ENCODE measurements at regions not wholly inside any gene's neighbourhood (a gene's known extent, or its start where the extent isn't known, plus 50 kb on each side); places are given as distances from the start of the nearest gene placed in this dataset.

DNA sequence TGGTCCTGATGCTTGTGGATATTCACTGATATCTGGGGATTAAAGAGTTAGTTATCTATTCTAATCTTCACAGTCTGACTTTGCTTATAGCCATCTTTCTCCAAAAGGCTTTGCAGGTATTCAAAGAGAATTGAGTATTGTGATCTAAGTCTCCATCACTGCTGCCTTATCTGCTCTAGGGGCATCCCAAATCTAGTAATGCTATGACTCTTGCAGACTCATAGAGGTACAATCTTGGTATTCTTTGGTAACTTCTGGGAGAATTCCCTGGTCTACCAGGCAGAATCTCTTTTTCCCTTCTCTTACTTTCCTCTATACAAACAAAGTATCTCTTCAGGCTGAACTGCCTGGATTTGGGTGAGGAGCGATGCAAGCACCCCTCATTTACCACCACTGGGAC lies 746.3 kb downstream of the JRKL start:
- Histone ChIP-seq H3K27me3 (no peaks in the 10 kb centered on the region), H3K9me3 (no peaks in the 10 kb centered on the region), H3K27ac (no peak overlapping the region), H3K4me1 (no peaks in the 10 kb centered on the region), H3K4me3 (no peak overlapping the region), H3K36me3 (no peaks in the 10 kb centered on the region)
- no peak for DNase-seq
- TF ChIP-seq, protein P1, sequence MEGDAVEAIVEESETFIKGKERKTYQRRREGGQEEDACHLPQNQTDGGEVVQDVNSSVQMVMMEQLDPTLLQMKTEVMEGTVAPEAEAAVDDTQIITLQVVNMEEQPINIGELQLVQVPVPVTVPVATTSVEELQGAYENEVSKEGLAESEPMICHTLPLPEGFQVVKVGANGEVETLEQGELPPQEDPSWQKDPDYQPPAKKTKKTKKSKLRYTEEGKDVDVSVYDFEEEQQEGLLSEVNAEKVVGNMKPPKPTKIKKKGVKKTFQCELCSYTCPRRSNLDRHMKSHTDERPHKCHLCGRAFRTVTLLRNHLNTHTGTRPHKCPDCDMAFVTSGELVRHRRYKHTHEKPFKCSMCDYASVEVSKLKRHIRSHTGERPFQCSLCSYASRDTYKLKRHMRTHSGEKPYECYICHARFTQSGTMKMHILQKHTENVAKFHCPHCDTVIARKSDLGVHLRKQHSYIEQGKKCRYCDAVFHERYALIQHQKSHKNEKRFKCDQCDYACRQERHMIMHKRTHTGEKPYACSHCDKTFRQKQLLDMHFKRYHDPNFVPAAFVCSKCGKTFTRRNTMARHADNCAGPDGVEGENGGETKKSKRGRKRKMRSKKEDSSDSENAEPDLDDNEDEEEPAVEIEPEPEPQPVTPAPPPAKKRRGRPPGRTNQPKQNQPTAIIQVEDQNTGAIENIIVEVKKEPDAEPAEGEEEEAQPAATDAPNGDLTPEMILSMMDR (IDR thresholded peaks at IDR 0.05) = no peak
- no peak for TF ChIP-seq POLR2A (IDR thresholded peaks at IDR 0.05)

DNA sequence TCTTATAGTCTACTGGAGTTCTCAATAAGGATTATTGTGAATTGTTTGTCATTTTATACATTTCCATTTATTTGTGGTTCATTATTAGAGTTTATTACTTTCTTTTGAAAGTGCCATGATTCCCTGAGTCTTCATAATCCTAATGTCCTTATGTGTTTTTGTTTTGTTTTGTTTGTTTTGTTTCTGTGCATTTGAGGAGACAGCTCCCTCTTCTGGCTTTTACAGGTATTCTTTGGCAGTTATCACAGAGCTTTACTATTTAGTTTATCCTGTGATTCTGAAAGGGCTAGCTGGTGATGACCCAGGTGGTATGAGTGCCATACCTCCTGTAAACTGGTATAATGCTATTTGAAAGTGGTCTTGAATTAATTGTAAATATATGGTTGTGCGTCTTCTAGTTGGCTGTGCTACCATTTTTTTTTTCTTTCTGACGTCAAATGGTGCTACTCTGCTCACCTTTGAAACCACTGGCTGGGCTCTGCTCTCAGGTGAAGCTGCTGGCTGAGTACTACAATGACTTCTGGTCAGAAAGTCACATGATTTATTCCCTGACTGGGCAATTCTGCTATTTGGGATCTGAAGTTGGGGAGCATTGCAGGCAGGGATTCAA lies 751.2 kb downstream of the JRKL start:
- TF ChIP-seq, protein P1 (IDR thresholded peaks at IDR 0.05) = no peak
- no peak for TF ChIP-seq POLR2A (IDR thresholded peaks at IDR 0.05)
- Histone ChIP-seq H3K4me3 (no peak overlapping the region), H3K9me3 (no peaks in the 10 kb centered on the region), H3K27ac (no peak overlapping the region), H3K27me3 (no peaks in the 10 kb centered on the region), H3K36me3 (no peaks in the 10 kb centered on the region), H3K4me1 (no peaks in the 10 kb centered on the region)
- DNase-seq = no peak

DNA sequence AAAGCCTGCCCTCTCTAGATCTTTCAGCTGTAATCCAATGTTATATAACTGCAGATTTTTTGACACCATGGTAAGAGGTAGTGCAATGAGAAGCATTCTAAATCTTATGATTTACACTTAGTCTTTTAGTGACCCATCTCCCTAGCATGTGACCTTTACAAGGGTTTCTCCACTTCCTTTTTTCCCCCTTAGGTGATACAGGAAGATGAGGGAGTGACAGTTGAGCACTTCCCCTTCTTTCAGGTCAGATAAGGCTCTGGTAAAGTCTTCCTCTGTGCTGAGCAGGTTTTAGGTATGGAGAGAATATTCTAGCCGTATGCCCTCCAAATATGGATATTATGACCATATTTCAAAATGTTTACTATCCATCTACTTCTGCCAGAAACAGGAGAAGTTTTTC lies 753.6 kb downstream of the JRKL start:
- no peak for DNase-seq
- Histone ChIP-seq H3K36me3 (no peaks in the 10 kb centered on the region), H3K4me3 (no peak overlapping the region), H3K4me1 (no peaks in the 10 kb centered on the region), H3K27ac (no peak overlapping the region), H3K9me3 (no peaks in the 10 kb centered on the region), H3K27me3 (no peaks in the 10 kb centered on the region)
- no peak for TF ChIP-seq POLR2A (IDR thresholded peaks at IDR 0.05)
- TF ChIP-seq, protein P1 (IDR thresholded peaks at IDR 0.05) = no peak

DNA sequence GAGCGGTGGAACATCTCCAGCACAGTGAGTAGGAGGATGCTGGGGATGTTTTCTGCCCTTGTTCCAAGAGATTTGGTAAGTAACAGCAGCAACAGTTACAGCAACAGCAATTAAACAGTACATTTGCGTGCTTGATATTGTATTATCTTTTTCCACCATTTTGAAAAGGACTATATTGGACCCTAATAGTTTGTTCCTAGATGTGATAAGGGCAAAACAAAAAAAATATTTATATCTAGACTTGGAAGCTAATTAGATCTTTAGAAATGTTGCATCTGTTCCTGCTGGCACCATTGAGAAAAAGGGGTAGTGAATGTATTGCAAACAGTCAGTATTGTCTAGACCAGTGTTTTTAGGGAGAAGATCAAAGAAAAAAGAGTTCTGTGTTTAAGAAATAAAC lies 759.9 kb downstream of the JRKL start:
- Histone ChIP-seq H3K27me3 (no peaks in the 10 kb centered on the region), H3K27ac (no peak overlapping the region), H3K36me3 (no peaks in the 10 kb centered on the region), H3K4me3 (no peak overlapping the region), H3K4me1 (no peaks in the 10 kb centered on the region), H3K9me3 (no peaks in the 10 kb centered on the region)
- TF ChIP-seq, protein P1 (IDR thresholded peaks at IDR 0.05) = no peak
- DNase-seq = no peak

DNA sequence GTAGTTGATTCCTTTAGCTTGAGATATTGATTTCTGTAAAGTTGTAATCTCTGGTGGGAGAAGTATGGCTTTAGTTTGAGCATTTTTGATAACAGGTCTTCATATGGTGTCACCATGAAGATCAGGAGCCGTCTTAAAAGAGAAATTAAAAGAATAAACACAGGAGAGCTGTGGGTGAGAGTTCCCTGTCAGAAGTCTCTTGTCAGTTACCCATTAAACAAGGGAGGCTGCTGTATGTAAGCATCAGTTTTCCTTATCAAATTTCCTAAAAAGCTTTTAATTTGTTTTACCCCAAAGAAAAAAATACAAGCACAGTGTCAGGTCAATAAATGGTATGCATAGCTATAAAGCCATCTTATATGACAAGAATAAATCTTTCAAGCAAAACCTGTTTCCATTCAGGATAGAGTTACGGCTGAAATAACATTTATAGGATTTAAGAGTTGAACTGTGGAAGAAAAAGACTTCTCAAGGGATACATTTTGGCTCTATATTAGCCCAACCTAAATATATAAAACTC lies 767.5 kb downstream of the JRKL start:
- Histone ChIP-seq H3K9me3 (no peaks in the 10 kb centered on the region), H3K27ac (no peak overlapping the region), H3K27me3 (no peaks in the 10 kb centered on the region), H3K36me3 (no peaks in the 10 kb centered on the region), H3K4me1 (no peaks in the 10 kb centered on the region), H3K4me3 (no peak overlapping the region)
- TF ChIP-seq, protein P1 (IDR thresholded peaks at IDR 0.05) = no peak
- TF ChIP-seq POLR2A (IDR thresholded peaks at IDR 0.05) = no peak
- DNase-seq = no peak

DNA sequence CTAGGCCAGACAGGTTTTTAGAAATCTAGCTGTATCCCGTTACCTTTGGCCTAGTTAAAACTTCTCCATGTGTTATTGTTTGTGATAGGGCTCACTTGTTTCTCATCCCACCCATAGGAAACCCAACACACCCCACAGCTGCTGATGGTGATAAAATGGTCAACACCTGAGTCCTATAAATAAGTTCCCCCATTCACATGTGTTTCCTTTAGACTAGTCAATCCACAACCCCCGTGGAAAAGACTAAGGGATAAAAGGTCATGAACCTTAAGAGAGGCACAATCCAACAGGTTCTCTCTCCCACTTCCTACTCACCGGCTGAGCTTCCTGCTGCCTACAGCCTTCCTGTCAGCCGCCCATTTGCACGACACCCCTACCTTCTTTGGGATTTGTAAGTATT lies 768.4 kb downstream of the JRKL start:
- no peaks in the 10 kb centered on the region for H3K27me3 ChIP-seq
- DNase-seq = no peak
- H3K4me1 ChIP-seq = no peaks in the 10 kb centered on the region
- no peaks in the 10 kb centered on the region for H3K9me3 ChIP-seq
- no peak overlapping the region for H3K4me3 ChIP-seq
- TF ChIP-seq POLR2A (IDR thresholded peaks at IDR 0.05) = no peak
- TF ChIP-seq, protein P1 (IDR thresholded peaks at IDR 0.05) = no peak
- H3K27ac ChIP-seq = no peak overlapping the region
- no peaks in the 10 kb centered on the region for H3K36me3 ChIP-seq

All from Peyer's patch (tissue), 4 donors.